PC-3 (cell line): ENCODE measurements at regions not wholly inside any gene's neighbourhood (a gene's known extent, or its start where the extent isn't known, plus 50 kb on each side); places are given as distances from the start of the nearest gene placed in this dataset.
"Not testable (repeated sequence)": the region's sequence is repeated elsewhere in the genome, so short reads cannot be mapped to it uniquely, and the experiment has no call there.

Experiments
- ATAC-seq: fragments of 200-7000 bp; cut with Tn5 transposase; 2 replicates; pipeline ENCODE4 v1.9.1; 2020; ENCODE audit warnings: mild to moderate bottlenecking, moderate library complexity
- BruUV-seq: library from RNA; stranded (reverse); fragments of 400-500 nt; replicated peaks from 2 replicates; lab custom pipeline; 2021; lab: Mats Ljungman, UMichigan
- CTCF ChIA-PET: fragments of 300-600 bp; sonication (Branson Sonifier 250); formaldehyde crosslinking; loops from one replicate; lab custom pipeline; 2022; ENCODE audit warnings: antibody characterized with exemption; lab: Charles Lee
- POLR2A ChIA-PET: fragments of 300-600 bp; sonication (Branson Sonifier 250); formaldehyde crosslinking; loops from one replicate; lab custom pipeline; 2022; ENCODE audit warnings: antibody characterized with exemption; ENCODE audit not compliant: unreplicated experiment; lab: Charles Lee
- DNase-seq: peaks from one replicate; pipeline ENCODE4 v3.0.0-alpha.2; 2015
- H2AFZ ChIP-seq: fragments of 300-600 bp; sonication (generic); 2 replicates; pipeline ENCODE4 v1.6.0; 2016; ENCODE audit warnings: antibody characterized with exemption, low read length
- H3F3A ChIP-seq: fragments of 300-600 bp; sonication (generic); one replicate; pipeline ENCODE4 v1.6.0; 2017; ENCODE audit warnings: antibody characterized with exemption, low read length, control low read depth, mild to moderate bottlenecking; ENCODE audit not compliant: unreplicated experiment
- H3K27ac ChIP-seq: fragments of 300-600 bp; sonication (generic); 2 replicates; pipeline ENCODE4 v1.5.1; 2016; ENCODE audit warnings: mild to moderate bottlenecking, low read length
- H3K27me3 ChIP-seq: fragments of 300-600 bp; sonication (generic); 2 replicates; pipeline ENCODE4 v1.6.1; 2016; ENCODE audit warnings: low read length, mixed read lengths
- H3K36me3 ChIP-seq: fragments of 300-600 bp; sonication (generic); 2 replicates; pipeline ENCODE4 v1.6.1; 2016; ENCODE audit warnings: low read depth, mixed run types, low read length, mixed read lengths
- H3K4me1 ChIP-seq: fragments of 300-600 bp; sonication (generic); 2 replicates; pipeline ENCODE4 v1.5.1; 2016; ENCODE audit warnings: low read length; ENCODE audit not compliant: insufficient read depth
- H3K4me2 ChIP-seq: fragments of 300-600 bp; sonication (generic); 2 replicates; pipeline ENCODE4 v1.6.0; 2016; ENCODE audit warnings: low read length
- H3K4me3 ChIP-seq: fragments of 300-600 bp; sonication (generic); 2 replicates; pipeline ENCODE4 v1.5.1; 2016; ENCODE audit warnings: mild to moderate bottlenecking, low read length, mixed read lengths
- H3K79me2 ChIP-seq: fragments of 300-600 bp; sonication (generic); 2 replicates; pipeline ENCODE4 v1.6.1; 2017; ENCODE audit warnings: low read length, mixed read lengths
- H3K9ac ChIP-seq: fragments of 300-600 bp; sonication (generic); 2 replicates; pipeline ENCODE4 v1.6.0; 2016; ENCODE audit warnings: mild to moderate bottlenecking, low read length
- H3K9me2 ChIP-seq: fragments of 300-600 bp; sonication (generic); replicated peaks from 2 replicates; pipeline ENCODE4 v1.6.1; 2016; ENCODE audit warnings: mixed run types, low read length, mixed read lengths
- H3K9me3 ChIP-seq: fragments of 300-600 bp; sonication (generic); 2 replicates; pipeline ENCODE4 v1.6.1; 2016; ENCODE audit warnings: low read length, mixed read lengths
- H4K20me1 ChIP-seq: fragments of 300-600 bp; sonication (generic); 2 replicates; pipeline ENCODE4 v1.6.1; 2016; ENCODE audit warnings: low read length, mixed read lengths
- CTCF ChIP-seq: fragments of 300-600 bp; sonication (generic); conservative IDR thresholded peaks from 2 replicates; pipeline ENCODE4 v1.5.1; 2017; ENCODE audit warnings: antibody characterized with exemption, low read depth, mild to moderate bottlenecking, low read length
- EZH2 ChIP-seq: fragments of 300-600 bp; sonication (generic); IDR thresholded peaks from one replicate; pipeline ENCODE4 v1.6.1; 2017; ENCODE audit warnings: antibody characterized with exemption, mild to moderate bottlenecking, low read length; ENCODE audit not compliant: unreplicated experiment
- EZH2phosphoT487 ChIP-seq: fragments of 300-600 bp; sonication (generic); IDR thresholded peaks from 2 replicates; pipeline ENCODE4 v1.6.1; 2018; ENCODE audit warnings: mild to moderate bottlenecking, antibody characterized with exemption, low read length, borderline replicate concordance
- intact Hi-C: fragments of 100-400 bp; cut with micrococcal nuclease; formaldehyde crosslinking; loops from 2 replicates; pipeline ENCODE4 v1.9.0; 2023

- Histone ChIP-seq H3K4me3 (no peak overlapping the region), H4K20me1 (no peaks in the 10 kb centered on the region), H3K9ac (no peak overlapping the region), H3K4me2 (no peak overlapping the region), H3K4me1 (no peaks in the 10 kb centered on the region), H3K27ac (no peak overlapping the region), H3K9me2 (no peaks in the 10 kb centered on the region), H3K36me3 (no peaks in the 10 kb centered on the region), H3K27me3 (no peaks in the 10 kb centered on the region), H3K9me3 (no peaks in the 10 kb centered on the region), H3F3A (no peaks in the 10 kb centered on the region), H3K79me2 (no peaks in the 10 kb centered on the region), H2AFZ (no peak overlapping the region)
- ChIA-PET CTCF (no interaction called here), POLR2A (no interaction called here)
- ATAC-seq (no peak), DNase-seq (no peak)
- BruUV-seq: no TSS peak
- intact Hi-C loops: no loop called here
- TF ChIP-seq EZH2phosphoT487: no peak
- TF ChIP-seq CTCF: no peak
- no peak for TF ChIP-seq EZH2
Measured at GRCh38 chr13:75959861-75960481, 323.8 kb downstream of the LMO7 start.

GRCh38 chr13:75953589-75953988 is 317.5 kb downstream of the LMO7 start:
- H4K20me1 ChIP-seq, POLR2A ChIA-PET: not testable (repeated sequence)

GRCh38 chr13:75947448-75947847 is 311.3 kb downstream of the LMO7 start:
- POLR2A ChIA-PET: no interaction called here
- Histone ChIP-seq H2AFZ (no peak overlapping the region), H3K36me3 (no peaks in the 10 kb centered on the region), H3K79me2 (no peaks in the 10 kb centered on the region), H3K9ac (no peak overlapping the region), H3K27me3 (no peaks in the 10 kb centered on the region), H3K4me2 (no peak overlapping the region), H3K4me3 (no peak overlapping the region), H3K4me1 (no peaks in the 10 kb centered on the region), H3F3A (no peaks in the 10 kb centered on the region), H3K27ac (no peak overlapping the region), H3K9me3 (no peaks in the 10 kb centered on the region), H4K20me1 (no peaks in the 10 kb centered on the region), H3K9me2 (no peaks in the 10 kb centered on the region)
- ATAC-seq: no peak
- TF ChIP-seq CTCF: no peak
- no peak for TF ChIP-seq EZH2
- no peak for TF ChIP-seq EZH2phosphoT487
- BruUV-seq: no TSS peak
- no peak for DNase-seq
- intact Hi-C loops: no loop called here
- CTCF ChIA-PET: interaction anchor here (0.6 kb wide), 1 partner anchor 85 kb away, joined by 3 read pairs; no protein-coding TSS in a partner anchor

More at GRCh38 chr13:75953589-75953988, 317.5 kb downstream of the LMO7 start:
- H3K4me2 ChIP-seq, H3K9me2 ChIP-seq, intact Hi-C loops, CTCF ChIA-PET, H3K79me2 ChIP-seq, H3K27me3 ChIP-seq, H3K27ac ChIP-seq, H3K4me3 ChIP-seq, H3K9me3 ChIP-seq, H3K4me1 ChIP-seq, H2AFZ ChIP-seq, DNase-seq, ATAC-seq, BruUV-seq, H3K36me3 ChIP-seq, H3F3A ChIP-seq, H3K9ac ChIP-seq: not testable (repeated sequence)
